Hepatocyte (in vitro differentiated cells): ENCODE measurements at regions not wholly inside any gene's neighbourhood (a gene's known extent, or its start where the extent isn't known, plus 50 kb on each side); places are given as distances from the start of the nearest gene placed in this dataset.

Source experiments
- CTCF ChIP-seq: fragments of 200-600 bp; sonication (generic); IDR thresholded peaks from 2 replicates; pipeline ENCODE4 v1.5.1; 2016; ENCODE audit warnings: antibody characterized with exemption, mild to moderate bottlenecking; ENCODE audit not compliant: poor library complexity
- EZH2 ChIP-seq: fragments of 200-600 bp; sonication (generic); IDR thresholded peaks from 2 replicates; pipeline ENCODE4 v1.6.1; 2016; ENCODE audit warnings: antibody characterized with exemption, mild to moderate bottlenecking, borderline replicate concordance

GRCh38 chr11:76275446-76275845, 69.1 kb upstream of the WNT11 start:
- no peak for TF ChIP-seq CTCF
- TF ChIP-seq EZH2 = no peak
